HEK293 (cell line): ENCODE measurements at regions not wholly inside any gene's neighbourhood (a gene's known extent, or its start where the extent isn't known, plus 50 kb on each side); places are given as distances from the start of the nearest gene placed in this dataset.

Source experiments
- ZNF274 ChIP-seq, 2 experiments: fragments of 200-500 bp in 1 of 2; fragments of 450-650 bp in 1 of 2; sonication (Bioruptor generic) in 1 of 2; formaldehyde crosslinking in 1 of 2; IDR thresholded peaks; 2 replicates each; pipeline versions ENCODE4 v1.5.1 to v1.6.1; 2014 to 2016; ENCODE audit warnings: borderline replicate concordance in 1 of 2, inconsistent platforms in 1 of 2, low read length in 1 of 2, missing biosample characterization in 1 of 2, missing genetic modification characterization in 1 of 2
- TF ChIP-seq, protein P1 (sequence below): fragments of 450-650 bp; formaldehyde crosslinking; IDR thresholded peaks from 2 replicates; pipeline ENCODE4 v1.5.1; 2016; ENCODE audit warnings: missing biosample characterization, missing genetic modification characterization

DNA sequence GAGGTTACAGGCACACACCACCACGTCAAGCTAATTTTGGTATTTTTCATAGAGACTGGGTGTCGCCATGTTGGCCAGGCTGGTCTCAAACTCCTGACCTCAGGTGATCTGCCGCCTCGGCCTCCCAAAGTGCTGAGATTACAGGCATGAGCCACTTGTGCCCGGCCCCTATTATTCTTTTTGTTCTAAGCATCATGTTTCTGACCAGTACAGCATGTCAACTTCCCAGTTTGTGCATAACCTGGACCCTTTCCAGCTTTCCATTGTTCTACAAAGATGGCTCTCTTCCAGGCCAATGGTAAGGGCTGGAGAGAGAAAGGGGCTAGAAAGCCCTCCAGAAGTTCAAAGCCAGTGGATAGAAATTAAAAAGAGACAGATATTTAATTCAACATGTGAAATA, 91.3 kb upstream of the TNFAIP3 start:
- TF ChIP-seq ZNF274 (IDR thresholded peaks at IDR 0.05; ENCODE audit: low read length) = no peak
- no peak for TF ChIP-seq ZNF274 (tag by site-specific recombination; IDR thresholded peaks at IDR 0.05; ENCODE audit: borderline replicate concordance)
- TF ChIP-seq, protein P1, sequence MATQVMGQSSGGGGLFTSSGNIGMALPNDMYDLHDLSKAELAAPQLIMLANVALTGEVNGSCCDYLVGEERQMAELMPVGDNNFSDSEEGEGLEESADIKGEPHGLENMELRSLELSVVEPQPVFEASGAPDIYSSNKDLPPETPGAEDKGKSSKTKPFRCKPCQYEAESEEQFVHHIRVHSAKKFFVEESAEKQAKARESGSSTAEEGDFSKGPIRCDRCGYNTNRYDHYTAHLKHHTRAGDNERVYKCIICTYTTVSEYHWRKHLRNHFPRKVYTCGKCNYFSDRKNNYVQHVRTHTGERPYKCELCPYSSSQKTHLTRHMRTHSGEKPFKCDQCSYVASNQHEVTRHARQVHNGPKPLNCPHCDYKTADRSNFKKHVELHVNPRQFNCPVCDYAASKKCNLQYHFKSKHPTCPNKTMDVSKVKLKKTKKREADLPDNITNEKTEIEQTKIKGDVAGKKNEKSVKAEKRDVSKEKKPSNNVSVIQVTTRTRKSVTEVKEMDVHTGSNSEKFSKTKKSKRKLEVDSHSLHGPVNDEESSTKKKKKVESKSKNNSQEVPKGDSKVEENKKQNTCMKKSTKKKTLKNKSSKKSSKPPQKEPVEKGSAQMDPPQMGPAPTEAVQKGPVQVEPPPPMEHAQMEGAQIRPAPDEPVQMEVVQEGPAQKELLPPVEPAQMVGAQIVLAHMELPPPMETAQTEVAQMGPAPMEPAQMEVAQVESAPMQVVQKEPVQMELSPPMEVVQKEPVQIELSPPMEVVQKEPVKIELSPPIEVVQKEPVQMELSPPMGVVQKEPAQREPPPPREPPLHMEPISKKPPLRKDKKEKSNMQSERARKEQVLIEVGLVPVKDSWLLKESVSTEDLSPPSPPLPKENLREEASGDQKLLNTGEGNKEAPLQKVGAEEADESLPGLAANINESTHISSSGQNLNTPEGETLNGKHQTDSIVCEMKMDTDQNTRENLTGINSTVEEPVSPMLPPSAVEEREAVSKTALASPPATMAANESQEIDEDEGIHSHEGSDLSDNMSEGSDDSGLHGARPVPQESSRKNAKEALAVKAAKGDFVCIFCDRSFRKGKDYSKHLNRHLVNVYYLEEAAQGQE = no peak
